ENCODE measurements at regions not wholly inside any gene's neighbourhood (a gene's known extent, or its start where the extent isn't known, plus 50 kb on each side); places are given as distances from the start of the nearest gene placed in this dataset.

DNA sequence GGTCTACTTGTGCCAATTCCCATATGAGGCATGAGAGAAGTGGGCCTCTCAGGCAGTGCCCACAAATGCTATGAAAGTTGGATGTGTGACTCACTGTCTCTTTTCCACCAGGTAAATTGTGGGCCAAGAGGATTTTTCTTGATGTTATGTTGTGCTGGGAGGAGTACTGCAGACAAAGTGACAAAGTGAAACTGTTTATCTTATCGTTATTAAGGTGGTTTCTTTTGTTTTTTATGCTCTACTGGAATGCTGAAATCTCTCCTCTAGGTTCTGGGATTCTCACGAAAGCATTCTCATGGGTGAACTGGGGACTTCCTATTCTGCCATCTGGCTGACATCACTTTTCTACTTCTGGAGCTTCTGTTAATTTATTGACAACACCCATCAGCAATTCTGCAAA, 919.6 kb upstream of the EPHA6 start:
- TF ChIP-seq, protein P1, sequence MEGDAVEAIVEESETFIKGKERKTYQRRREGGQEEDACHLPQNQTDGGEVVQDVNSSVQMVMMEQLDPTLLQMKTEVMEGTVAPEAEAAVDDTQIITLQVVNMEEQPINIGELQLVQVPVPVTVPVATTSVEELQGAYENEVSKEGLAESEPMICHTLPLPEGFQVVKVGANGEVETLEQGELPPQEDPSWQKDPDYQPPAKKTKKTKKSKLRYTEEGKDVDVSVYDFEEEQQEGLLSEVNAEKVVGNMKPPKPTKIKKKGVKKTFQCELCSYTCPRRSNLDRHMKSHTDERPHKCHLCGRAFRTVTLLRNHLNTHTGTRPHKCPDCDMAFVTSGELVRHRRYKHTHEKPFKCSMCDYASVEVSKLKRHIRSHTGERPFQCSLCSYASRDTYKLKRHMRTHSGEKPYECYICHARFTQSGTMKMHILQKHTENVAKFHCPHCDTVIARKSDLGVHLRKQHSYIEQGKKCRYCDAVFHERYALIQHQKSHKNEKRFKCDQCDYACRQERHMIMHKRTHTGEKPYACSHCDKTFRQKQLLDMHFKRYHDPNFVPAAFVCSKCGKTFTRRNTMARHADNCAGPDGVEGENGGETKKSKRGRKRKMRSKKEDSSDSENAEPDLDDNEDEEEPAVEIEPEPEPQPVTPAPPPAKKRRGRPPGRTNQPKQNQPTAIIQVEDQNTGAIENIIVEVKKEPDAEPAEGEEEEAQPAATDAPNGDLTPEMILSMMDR (optimal IDR thresholded peaks at IDR 0.05 in 1 of 3, IDR thresholded peaks at IDR 0.05 in 1 of 3, conservative IDR thresholded peaks at IDR 0.05 in 1 of 3; ENCODE audit: extremely low read depth in 1 of 3, insufficient read depth in 2 of 3, low read length in 3 of 3) = no peak
- no peak for TF ChIP-seq EZH2 (IDR thresholded peaks at IDR 0.05; ENCODE audit: low read length)

Measured in keratinocyte (primary cell).